ENCODE measurements at regions not wholly inside any gene's neighbourhood (a gene's known extent, or its start where the extent isn't known, plus 50 kb on each side); places are given as distances from the start of the nearest gene placed in this dataset.

GRCh38 chr6:119672725-119673124 lies 323.2 kb upstream of the MAN1A1 start:
- TF ChIP-seq SIN3A (IDR thresholded peaks at IDR 0.05; ENCODE audit: borderline replicate concordance, insufficient read depth, low read length), result no peak
- TF ChIP-seq REST (IDR thresholded peaks at IDR 0.05; ENCODE audit: insufficient read depth in 1 of 2, low read depth in 2 of 2, low read length in 2 of 2), result no peak
- no peak for TF ChIP-seq POLR2AphosphoS5 (IDR thresholded peaks at IDR 0.05; ENCODE audit: low read depth, low read length)

All from PFSK-1 (cell line).